MCF 10A (cell line): ENCODE measurements at regions not wholly inside any gene's neighbourhood (a gene's known extent, or its start where the extent isn't known, plus 50 kb on each side); places are given as distances from the start of the nearest gene placed in this dataset.

Source experiments
- BruUV-seq: library from RNA; stranded (reverse); fragments of 400-500 nt; replicated peaks from 2 replicates; lab custom pipeline; 2021; lab: Mats Ljungman, UMichigan
- CTCF ChIA-PET: fragments of 300-600 bp; sonication (Branson Sonifier 250); formaldehyde crosslinking; extraction: SDS; loops from one replicate; lab custom pipeline; 2021; ENCODE audit warnings: antibody characterized with exemption, inconsistent platforms; lab: Yijun Ruan, JAX
- POLR2A ChIA-PET: fragments of 300-600, 350-650 bp; sonication (Branson Sonifier 250); formaldehyde crosslinking; extraction: SDS; loops from one replicate; lab custom pipeline; 2020; ENCODE audit warnings: antibody characterized with exemption, inconsistent platforms; lab: Yijun Ruan, JAX
- DNase-seq: peaks from one replicate; pipeline ENCODE4 v3.0.0-alpha.2; 2018; ENCODE audit not compliant: unreplicated experiment
- H3K27ac Mint-ChIP-seq: one replicate; pipeline ENCODE4 v1.8.0; 2022; ENCODE audit warnings: mild to moderate bottlenecking, low read depth, mixed read lengths; ENCODE audit not compliant: unreplicated experiment
- H3K27me3 Mint-ChIP-seq: one replicate; pipeline ENCODE4 v1.8.0; 2022; ENCODE audit warnings: mixed read lengths; ENCODE audit not compliant: insufficient read depth, unreplicated experiment
- H3K36me3 Mint-ChIP-seq: one replicate; pipeline ENCODE4 v1.8.0; 2022; ENCODE audit warnings: mild to moderate bottlenecking, moderate library complexity, mixed read lengths; ENCODE audit not compliant: insufficient read depth, unreplicated experiment
- H3K4me1 Mint-ChIP-seq: one replicate; pipeline ENCODE4 v1.8.0; 2022; ENCODE audit warnings: mixed read lengths; ENCODE audit not compliant: insufficient read depth, unreplicated experiment
- H3K4me3 Mint-ChIP-seq: one replicate; pipeline ENCODE4 v1.8.0; 2022; ENCODE audit warnings: mild to moderate bottlenecking, moderate library complexity, mixed read lengths; ENCODE audit not compliant: unreplicated experiment
- H3K9me3 Mint-ChIP-seq: one replicate; pipeline ENCODE4 v1.8.0; 2022; ENCODE audit warnings: mixed read lengths; ENCODE audit not compliant: unreplicated experiment
- intact Hi-C: fragments of 100-400 bp; cut with micrococcal nuclease; formaldehyde crosslinking; loops from 2 replicates; pipeline ENCODE4 v1.14.1; 2022
- TF ChIP-seq, protein P1 (sequence below): fragments of 200-600 bp; IDR thresholded peaks from one replicate; pipeline ENCODE4 v1.8.0; 2022; ENCODE audit warnings: antibody characterized with exemption, mild to moderate bottlenecking; ENCODE audit not compliant: unreplicated experiment

- DNase-seq: no peak
- no TSS peak for BruUV-seq
- no peaks in the 10 kb centered on the region for H3K9me3 Mint-ChIP-seq
- intact Hi-C loops: no loop called here
- no peaks in the 10 kb centered on the region for H3K36me3 Mint-ChIP-seq
- no peak overlapping the region for H3K27ac Mint-ChIP-seq
- ChIA-PET POLR2A (no interaction called here), CTCF (interaction anchor here (0.6 kb wide), 1 partner anchor 1642 kb away, joined by 4 read pairs; no protein-coding TSS in a partner anchor)
- H3K4me1 Mint-ChIP-seq: no peaks in the 10 kb centered on the region
- H3K27me3 Mint-ChIP-seq: no peaks in the 10 kb centered on the region
- no peak overlapping the region for H3K4me3 Mint-ChIP-seq
- TF ChIP-seq, protein P1, sequence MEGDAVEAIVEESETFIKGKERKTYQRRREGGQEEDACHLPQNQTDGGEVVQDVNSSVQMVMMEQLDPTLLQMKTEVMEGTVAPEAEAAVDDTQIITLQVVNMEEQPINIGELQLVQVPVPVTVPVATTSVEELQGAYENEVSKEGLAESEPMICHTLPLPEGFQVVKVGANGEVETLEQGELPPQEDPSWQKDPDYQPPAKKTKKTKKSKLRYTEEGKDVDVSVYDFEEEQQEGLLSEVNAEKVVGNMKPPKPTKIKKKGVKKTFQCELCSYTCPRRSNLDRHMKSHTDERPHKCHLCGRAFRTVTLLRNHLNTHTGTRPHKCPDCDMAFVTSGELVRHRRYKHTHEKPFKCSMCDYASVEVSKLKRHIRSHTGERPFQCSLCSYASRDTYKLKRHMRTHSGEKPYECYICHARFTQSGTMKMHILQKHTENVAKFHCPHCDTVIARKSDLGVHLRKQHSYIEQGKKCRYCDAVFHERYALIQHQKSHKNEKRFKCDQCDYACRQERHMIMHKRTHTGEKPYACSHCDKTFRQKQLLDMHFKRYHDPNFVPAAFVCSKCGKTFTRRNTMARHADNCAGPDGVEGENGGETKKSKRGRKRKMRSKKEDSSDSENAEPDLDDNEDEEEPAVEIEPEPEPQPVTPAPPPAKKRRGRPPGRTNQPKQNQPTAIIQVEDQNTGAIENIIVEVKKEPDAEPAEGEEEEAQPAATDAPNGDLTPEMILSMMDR: no peak
Observed at GRCh38 chr3:139217633-139218032, 126.2 kb upstream of the MRPS22 start.

DNA sequence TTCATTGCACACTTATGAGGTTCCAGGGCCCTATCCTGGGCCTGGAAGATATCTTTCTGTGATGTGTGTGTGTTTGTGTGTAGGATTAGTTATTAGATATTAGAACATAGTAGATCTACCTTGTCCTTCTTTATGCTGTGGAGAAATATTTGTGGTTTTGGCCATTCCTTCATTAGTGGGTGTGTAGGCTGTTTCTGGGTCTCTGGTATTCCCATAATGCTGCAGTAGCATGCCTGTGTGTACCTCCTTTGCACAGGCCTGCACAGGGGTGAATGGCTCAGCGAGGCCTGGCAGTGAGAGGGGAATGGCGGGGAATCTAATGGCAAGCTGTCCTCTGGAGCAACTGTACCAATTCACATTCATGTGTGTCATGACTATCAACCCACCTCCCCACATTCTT is 125.8 kb upstream of the MRPS22 start:
- BruUV-seq: no TSS peak
- no peak for DNase-seq
- TF ChIP-seq, protein P1: no peak
- H3K4me1 Mint-ChIP-seq: no peaks in the 10 kb centered on the region
- intact Hi-C loops: no loop called here
- H3K36me3 Mint-ChIP-seq: no peaks in the 10 kb centered on the region
- no peak overlapping the region for H3K4me3 Mint-ChIP-seq
- H3K27me3 Mint-ChIP-seq: no peaks in the 10 kb centered on the region
- no peak overlapping the region for H3K27ac Mint-ChIP-seq
- no peaks in the 10 kb centered on the region for H3K9me3 Mint-ChIP-seq
- CTCF ChIA-PET: no interaction called here
- POLR2A ChIA-PET: no interaction called here

DNA sequence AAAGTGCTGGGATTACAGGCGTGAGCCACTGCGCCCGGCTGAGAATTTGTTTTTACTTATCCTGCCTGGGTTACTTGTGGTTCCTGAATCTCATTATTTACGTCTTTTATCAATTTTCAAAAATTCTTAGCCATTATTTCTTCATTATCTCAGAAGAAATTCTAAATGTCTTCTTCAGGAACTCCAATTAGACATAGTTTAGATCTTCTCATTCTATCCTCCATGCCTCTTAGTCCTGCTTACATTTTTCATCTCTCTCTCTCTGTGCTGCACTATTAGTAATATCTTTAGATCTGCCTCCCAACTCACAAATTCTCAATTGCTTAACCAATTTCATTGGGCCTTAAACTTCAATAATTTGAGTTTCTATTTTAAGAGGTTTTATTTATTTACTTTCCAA is 124.4 kb upstream of the MRPS22 start:
- TF ChIP-seq, protein P1: no peak
- Mint-ChIP-seq H3K27me3 (no peaks in the 10 kb centered on the region), H3K36me3 (no peaks in the 10 kb centered on the region), H3K4me1 (no peaks in the 10 kb centered on the region), H3K4me3 (no peak overlapping the region), H3K9me3 (no peaks in the 10 kb centered on the region), H3K27ac (no peak overlapping the region)
- no TSS peak for BruUV-seq
- no peak for DNase-seq
- intact Hi-C loops: no loop called here
- CTCF ChIA-PET: no interaction called here
- POLR2A ChIA-PET: no interaction called here

- intact Hi-C loops: no loop called here
- Mint-ChIP-seq H3K4me1 (peaks cover 6% of the 10 kb centered on the region), H3K27ac (no peak overlapping the region), H3K9me3 (no peaks in the 10 kb centered on the region), H3K36me3 (no peaks in the 10 kb centered on the region), H3K4me3 (no peak overlapping the region), H3K27me3 (no peaks in the 10 kb centered on the region)
- no TSS peak for BruUV-seq
- TF ChIP-seq, protein P1: no peak
- CTCF ChIA-PET: interaction anchor here (1.0 to 1.5 kb wide), 2 partner anchors 107 to 110 kb away, joined by 3 to 6 read pairs; no protein-coding TSS in a partner anchor
- DNase-seq: no peak
- POLR2A ChIA-PET: no interaction called here
Observed at GRCh38 chr3:139222100-139222657, 121.6 kb upstream of the MRPS22 start.
